Calu3 (cell line): ENCODE measurements at regions not wholly inside any gene's neighbourhood (a gene's known extent, or its start where the extent isn't known, plus 50 kb on each side); places are given as distances from the start of the nearest gene placed in this dataset.

ENCODE experiments used
- BruUV-seq: library from RNA; stranded (reverse); fragments of 400-500 nt; replicated peaks from 2 replicates; lab custom pipeline; 2021; lab: Mats Ljungman, UMichigan
- CTCF ChIA-PET: fragments of 300-600 bp; sonication (Branson Sonifier 250); formaldehyde crosslinking; loops from one replicate; lab custom pipeline; 2022; ENCODE audit warnings: antibody characterized with exemption; lab: Charles Lee
- DNase-seq: peaks from one replicate; pipeline ENCODE4 v3.0.0; 2022
- H3K27ac Mint-ChIP-seq: one replicate; pipeline ENCODE4 v1.8.0; 2022; ENCODE audit warnings: mixed read lengths; ENCODE audit not compliant: unreplicated experiment
- H3K27me3 Mint-ChIP-seq: one replicate; pipeline ENCODE4 v1.8.0; 2022; ENCODE audit warnings: mixed read lengths; ENCODE audit not compliant: unreplicated experiment
- H3K36me3 Mint-ChIP-seq: one replicate; pipeline ENCODE4 v1.8.0; 2022; ENCODE audit warnings: mild to moderate bottlenecking, moderate library complexity, mixed read lengths; ENCODE audit not compliant: insufficient read depth, unreplicated experiment
- H3K4me1 Mint-ChIP-seq: one replicate; pipeline ENCODE4 v1.8.0; 2022; ENCODE audit warnings: mild to moderate bottlenecking, low read depth, mixed read lengths; ENCODE audit not compliant: unreplicated experiment
- H3K4me3 Mint-ChIP-seq: one replicate; pipeline ENCODE4 v1.8.0; 2022; ENCODE audit warnings: mild to moderate bottlenecking, low read depth, moderate library complexity, mixed read lengths; ENCODE audit not compliant: unreplicated experiment
- H3K9me3 Mint-ChIP-seq: one replicate; pipeline ENCODE4 v1.8.0; 2022; ENCODE audit warnings: low read depth, mixed read lengths; ENCODE audit not compliant: unreplicated experiment
- CTCF ChIP-seq: fragments of 200-600 bp; IDR thresholded peaks from one replicate; pipeline ENCODE4 v1.8.0; 2022; ENCODE audit warnings: antibody characterized with exemption; ENCODE audit not compliant: unreplicated experiment
- intact Hi-C: fragments of 100-400 bp; cut with micrococcal nuclease; formaldehyde crosslinking; loops from one replicate; pipeline ENCODE4 v1.10.0; 2022; ENCODE audit not compliant: unreplicated experiment

- Mint-ChIP-seq H3K27me3 (no peaks in the 10 kb centered on the region), H3K36me3 (no peaks in the 10 kb centered on the region), H3K4me1 (peaks cover 52% of the 10 kb centered on the region), H3K4me3 (no peak overlapping the region), H3K27ac (no peak overlapping the region), H3K9me3 (no peaks in the 10 kb centered on the region)
- TF ChIP-seq CTCF, result no peak
- BruUV-seq, result no TSS peak
- intact Hi-C loops, result loop anchor here (2.0 to 5.0 kb wide), 4 partner anchors 18 to 505 kb away; no protein-coding TSS in a partner anchor
- CTCF ChIA-PET, result interaction anchor here (1.0 to 1.6 kb wide), 3 partner anchors 18 to 105 kb away, joined by 3 to 7 read pairs (median 3); no protein-coding TSS in a partner anchor
- DNase-seq, result no peak
Measured at GRCh38 chr18:10017043-10017442, 103.2 kb downstream of the VAPA start.

- peaks cover 2% of the 10 kb centered on the region for H3K9me3 Mint-ChIP-seq
- intact Hi-C loops, result loop anchor here (5.0 kb wide), 3 partner anchors 39 to 504 kb away; no protein-coding TSS in a partner anchor
- CTCF ChIA-PET, result interaction anchor here (0.6 to 0.9 kb wide), 2 partner anchors 17 to 504 kb away, joined by 3 to 4 read pairs; no protein-coding TSS in a partner anchor
- no peak for TF ChIP-seq CTCF
- H3K4me3 Mint-ChIP-seq, result no peak overlapping the region
- peaks cover 52% of the 10 kb centered on the region for H3K4me1 Mint-ChIP-seq
- no peaks in the 10 kb centered on the region for H3K27me3 Mint-ChIP-seq
- H3K36me3 Mint-ChIP-seq, result no peaks in the 10 kb centered on the region
- DNase-seq, result no peak
- BruUV-seq, result no TSS peak
- no peak overlapping the region for H3K27ac Mint-ChIP-seq
Measured at GRCh38 chr18:10018289-10018688, 104.5 kb downstream of the VAPA start.

GRCh38 chr18:10020171-10020570 is 106.4 kb downstream of the VAPA start:
- no peak for TF ChIP-seq CTCF
- H3K4me1 Mint-ChIP-seq, result peaks cover 47% of the 10 kb centered on the region
- H3K4me3 Mint-ChIP-seq, result no peak overlapping the region
- BruUV-seq, result no TSS peak
- peak; percentile 14 for DNase-seq
- intact Hi-C loops, result no loop called here
- peaks cover 2% of the 10 kb centered on the region for H3K9me3 Mint-ChIP-seq
- CTCF ChIA-PET, result interaction anchor here (0.8 to 1.8 kb wide), 2 partner anchors 9 to 16 kb away, joined by 3 to 6 read pairs; no protein-coding TSS in a partner anchor
- H3K27ac Mint-ChIP-seq, result no peak overlapping the region
- no peaks in the 10 kb centered on the region for H3K36me3 Mint-ChIP-seq
- no peaks in the 10 kb centered on the region for H3K27me3 Mint-ChIP-seq

GRCh38 chr18:10022365-10022764 is 108.5 kb downstream of the VAPA start:
- CTCF ChIA-PET, result no interaction called here
- Mint-ChIP-seq H3K4me1 (peaks cover 25% of the 10 kb centered on the region), H3K27me3 (no peaks in the 10 kb centered on the region), H3K27ac (no peak overlapping the region), H3K9me3 (peaks cover 2% of the 10 kb centered on the region), H3K4me3 (no peak overlapping the region), H3K36me3 (no peaks in the 10 kb centered on the region)
- TF ChIP-seq CTCF, result no peak
- DNase-seq, result no peak
- no TSS peak for BruUV-seq
- intact Hi-C loops, result no loop called here
